ENCODE measurements at regions not wholly inside any gene's neighbourhood (a gene's known extent, or its start where the extent isn't known, plus 50 kb on each side); places are given as distances from the start of the nearest gene placed in this dataset.
"Not testable (repeated sequence)": the region's sequence is repeated elsewhere in the genome, so short reads cannot be mapped to it uniquely, and the experiment has no call there.

- FAIRE-seq, result no peak
Measured at GRCh38 chr9:106783121-106783520, 79.8 kb upstream of the ZNF462 start.

GRCh38 chr9:106784076-106784475 lies 78.9 kb upstream of the ZNF462 start:
- no peak for FAIRE-seq

GRCh38 chr9:106785200-106785599 lies 77.8 kb upstream of the ZNF462 start:
- FAIRE-seq, result no peak

DNA sequence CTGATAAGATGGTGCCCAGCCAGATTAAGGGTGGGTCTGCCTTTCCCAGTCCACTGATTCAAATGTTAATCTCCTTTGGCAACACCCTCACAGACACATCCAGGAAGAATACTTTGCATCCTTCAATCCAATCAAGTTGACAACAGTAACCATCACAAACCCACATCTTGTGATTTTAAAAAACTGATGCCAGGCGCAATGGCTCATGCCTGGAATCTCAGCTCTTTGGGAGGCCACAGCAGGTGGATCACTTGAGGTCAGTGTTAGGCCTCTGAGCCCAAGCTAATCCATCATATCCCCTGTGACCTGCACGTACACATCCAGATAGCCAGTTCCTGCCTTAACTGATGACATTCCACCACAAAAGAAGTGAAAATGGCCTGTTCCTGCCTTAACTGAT lies 74.9 kb upstream of the ZNF462 start:
- not testable (repeated sequence) for FAIRE-seq

- no peak for FAIRE-seq
Measured at GRCh38 chr9:106795031-106795430, 67.9 kb upstream of the ZNF462 start.

DNA sequence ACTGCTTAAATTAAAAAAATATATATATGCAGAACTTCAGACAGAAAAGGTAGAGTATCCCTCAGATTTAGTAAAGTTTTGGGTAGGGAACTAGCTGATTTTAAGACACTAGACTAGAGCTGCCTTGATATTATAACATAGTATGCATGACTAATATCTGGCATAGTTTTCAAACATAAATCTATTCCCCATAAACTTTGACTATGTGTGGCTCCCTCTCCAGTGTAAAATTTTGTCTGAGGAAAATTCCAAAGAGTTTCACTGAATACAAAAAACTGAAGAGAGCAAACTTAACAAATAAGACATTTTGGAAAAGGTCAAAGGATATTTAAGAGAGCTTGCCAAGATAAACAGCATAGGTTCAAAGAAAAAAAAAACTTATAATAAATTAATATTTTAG lies 66.2 kb upstream of the ZNF462 start:
- no peak for FAIRE-seq

DNA sequence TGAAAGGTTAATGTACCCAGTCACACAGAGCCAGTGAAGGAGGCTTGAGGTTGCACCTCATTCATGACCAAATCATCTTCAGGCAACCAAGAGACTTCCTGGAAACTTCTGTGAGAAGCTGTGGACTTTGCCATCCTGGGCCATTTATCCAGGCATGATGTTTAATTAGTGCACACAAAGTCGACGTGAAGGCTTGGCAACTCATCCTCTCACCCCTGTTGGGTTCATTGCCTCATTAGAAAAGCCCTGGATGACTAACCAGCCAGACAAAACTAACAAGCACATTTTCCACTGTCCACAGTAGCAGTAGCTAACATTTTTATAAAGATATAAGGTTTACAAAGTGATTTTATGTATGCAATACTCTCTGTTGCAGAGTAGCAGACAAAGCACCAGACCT lies 65.7 kb upstream of the ZNF462 start:
- no peak for FAIRE-seq

- no peak for FAIRE-seq
Measured at GRCh38 chr9:106798016-106798799, 64.8 kb upstream of the ZNF462 start.

- no peak for FAIRE-seq
Measured at GRCh38 chr9:106799152-106799551, 63.8 kb upstream of the ZNF462 start.

GRCh38 chr9:106800701-106801270 lies 62.2 kb upstream of the ZNF462 start:
- FAIRE-seq, result no peak

- FAIRE-seq, result no peak
Measured at GRCh38 chr9:106801816-106802215, 61.1 kb upstream of the ZNF462 start.
